H1 (cell line): ENCODE measurements at regions not wholly inside any gene's neighbourhood (a gene's known extent, or its start where the extent isn't known, plus 50 kb on each side); places are given as distances from the start of the nearest gene placed in this dataset.

Experiments
- CTCF ChIA-PET: fragments of 300-600 bp; sonication (Branson Sonifier 250); formaldehyde crosslinking; loops from one replicate; lab custom pipeline; 2021; ENCODE audit not compliant: partially characterized antibody; lab: Charles Lee
- POLR2A ChIA-PET: fragments of 300-600 bp; sonication (Branson Sonifier 250); formaldehyde crosslinking; loops from one replicate; lab custom pipeline; 2021; ENCODE audit warnings: inconsistent platforms; ENCODE audit not compliant: partially characterized antibody; lab: Charles Lee
- DNase-seq, 2 experiments: peaks; one replicate each; pipeline versions ENCODE4 v3.0.0 to v3.0.0-alpha.2; 2010 to 2022; ENCODE audit warnings: low spot score in 2 of 2, low read depth in 1 of 2, mixed read lengths in 1 of 2
- FAIRE-seq: peaks from 2 replicates; lab custom pipeline; 2011; peaks lifted over from hg19 to GRCh38; lab: Jason Lieb, UNC
- H2AFZ ChIP-seq: 2 replicates; pipeline ENCODE4 v1.8.1; 2012; ENCODE audit warnings: low read length, inconsistent platforms
- H2AK5ac ChIP-seq: 2 replicates; pipeline ENCODE4 v1.6.1; 2013; ENCODE audit warnings: low read depth, low read length
- H2BK120ac ChIP-seq: replicated peaks from 2 replicates; pipeline ENCODE3; 2013; ENCODE audit warnings: low read depth, low read length, inconsistent platforms
- H2BK12ac ChIP-seq: 2 replicates; pipeline ENCODE4 v1.6.1; 2013; ENCODE audit warnings: low read depth, low read length
- H2BK15ac ChIP-seq: 2 replicates; pipeline ENCODE4 v1.6.1; 2013; ENCODE audit warnings: low read length
- H2BK20ac ChIP-seq: 2 replicates; pipeline ENCODE4 v1.6.1; 2013; ENCODE audit warnings: low read length
- H2BK5ac ChIP-seq: 2 replicates; pipeline ENCODE4 v1.6.1; 2013; ENCODE audit warnings: low read depth, low read length
- H3K14ac ChIP-seq: 2 replicates; pipeline ENCODE4 v1.6.1; 2013; ENCODE audit warnings: inconsistent platforms; ENCODE audit not compliant: insufficient read length
- H3K18ac ChIP-seq: 2 replicates; pipeline ENCODE4 v1.6.1; 2013; ENCODE audit warnings: low read length; ENCODE audit errors: extremely low read depth
- H3K23ac ChIP-seq: 2 replicates; pipeline ENCODE4 v1.6.1; 2013; ENCODE audit warnings: inconsistent platforms; ENCODE audit not compliant: insufficient read length
- H3K23me2 ChIP-seq: 2 replicates; pipeline ENCODE4 v1.6.1; 2013; ENCODE audit warnings: low read depth, low read length
- H3K27ac ChIP-seq: 2 replicates; pipeline ENCODE4 v1.6.1; 2011; ENCODE audit warnings: low read depth, low read length, inconsistent platforms
- H3K27me3 ChIP-seq, 4 experiments: replicated peaks in 1 of 4; 1 replicate in 1 of 4; 2 replicates in 3 of 4; pipeline versions ENCODE4 v1.6.1 to v1.8.1; 2011 to 2013; ENCODE audit warnings: low read length in 3 of 4, mild to moderate bottlenecking in 3 of 4, inconsistent platforms in 2 of 4, mixed read lengths in 2 of 4, moderate library complexity in 1 of 4; ENCODE audit not compliant: control insufficient read depth in 3 of 4, insufficient read depth in 3 of 4; ENCODE audit errors: extremely low read depth in 1 of 4
- H3K36me3 ChIP-seq, 4 experiments: 2 replicates each; pipeline versions ENCODE4 v1.6.1 to v1.8.1; 2011 to 2013; ENCODE audit warnings: mild to moderate bottlenecking in 4 of 4, low read length in 3 of 4, moderate library complexity in 2 of 4, control low read depth in 1 of 4, inconsistent platforms in 1 of 4; ENCODE audit not compliant: insufficient read depth in 4 of 4, control insufficient read depth in 2 of 4
- H3K4ac ChIP-seq: replicated peaks from 2 replicates; pipeline ENCODE3; 2013; ENCODE audit warnings: low read length, low read depth, mixed read lengths, inconsistent platforms; ENCODE audit not compliant: insufficient read length
- H3K4me1 ChIP-seq, 4 experiments: replicated peaks in 1 of 4; 1 replicate in 1 of 4; 2 replicates in 3 of 4; pipeline versions ENCODE4 v1.6.1 to v1.8.1; 2011 to 2013; ENCODE audit warnings: low read length in 3 of 4, inconsistent platforms in 2 of 4, mixed read lengths in 1 of 4; ENCODE audit not compliant: insufficient read depth in 4 of 4, control insufficient read depth in 3 of 4
- H3K4me2 ChIP-seq, 2 experiments: 2 replicates each; pipeline versions ENCODE4 v1.6.1 to v1.8.1; 2011 to 2013; ENCODE audit warnings: low read depth in 2 of 2, low read length in 2 of 2, control low read depth in 1 of 2, inconsistent platforms in 1 of 2, mild to moderate bottlenecking in 1 of 2; ENCODE audit not compliant: insufficient read depth in 1 of 2
- H3K4me3 ChIP-seq, 4 experiments: fragments of 200-600, 300-600 bp in 1 of 4; sonication (generic), shearing (Covaris generic), sonication (Bioruptor Twin) in 1 of 4; 2 replicates each; pipeline versions ENCODE4 v1.5.1 to v1.8.1; 2011 to 2016; ENCODE audit warnings: low read length in 4 of 4, low read depth in 3 of 4, control low read depth in 2 of 4, inconsistent platforms in 2 of 4, mild to moderate bottlenecking in 2 of 4, mixed read lengths in 1 of 4, moderate library complexity in 1 of 4; ENCODE audit not compliant: insufficient read depth in 2 of 4; ENCODE audit errors: extremely low read depth in 1 of 4
- H3K56ac ChIP-seq: replicated peaks from 2 replicates; pipeline ENCODE3; 2013; ENCODE audit warnings: low read depth, mild to moderate bottlenecking, mixed read lengths, low read length, inconsistent platforms; ENCODE audit not compliant: insufficient read length
- H3K79me1 ChIP-seq: 2 replicates; pipeline ENCODE4 v1.6.1; 2013; ENCODE audit warnings: low read depth, low read length, control low read depth
- H3K79me2 ChIP-seq, 2 experiments: 2 replicates each; pipeline versions ENCODE4 v1.6.1 to v1.8.1; 2012 to 2013; ENCODE audit warnings: low read length in 2 of 2, mild to moderate bottlenecking in 2 of 2, inconsistent platforms in 1 of 2; ENCODE audit not compliant: insufficient read depth in 2 of 2, control insufficient read depth in 1 of 2
- H3K9ac ChIP-seq, 4 experiments: replicated peaks in 1 of 4; 1 replicate in 1 of 4; 2 replicates in 3 of 4; pipeline versions ENCODE4 v1.6.1 to v1.8.1; 2011 to 2013; ENCODE audit warnings: low read depth in 3 of 4, low read length in 3 of 4, control low read depth in 2 of 4, mild to moderate bottlenecking in 2 of 4, moderate library complexity in 2 of 4, inconsistent platforms in 1 of 4; ENCODE audit errors: extremely low read depth in 1 of 4
- H3K9me3 ChIP-seq, 2 experiments: 2 replicates each; pipeline versions ENCODE4 v1.6.1 to v1.8.1; 2012 to 2013; ENCODE audit warnings: mild to moderate bottlenecking in 2 of 2, moderate library complexity in 2 of 2, control low read depth in 1 of 2, inconsistent platforms in 1 of 2, low read depth in 1 of 2, low read length in 1 of 2, mixed read lengths in 1 of 2; ENCODE audit not compliant: insufficient read depth in 2 of 2
- H4K20me1 ChIP-seq, 2 experiments: replicated peaks in 1 of 2; 2 replicates each; pipeline versions ENCODE3 to v1.8.1; 2011 to 2013; ENCODE audit warnings: inconsistent platforms in 2 of 2, low read length in 2 of 2, mild to moderate bottlenecking in 1 of 2; ENCODE audit not compliant: insufficient read depth in 2 of 2, control insufficient read depth in 1 of 2
- H4K5ac ChIP-seq: 2 replicates; pipeline ENCODE4 v1.6.1; 2013; ENCODE audit warnings: low read length, low read depth, mixed read lengths, inconsistent platforms; ENCODE audit not compliant: insufficient read length
- H4K8ac ChIP-seq: 2 replicates; pipeline ENCODE4 v1.8.0; 2013; ENCODE audit warnings: mild to moderate bottlenecking, moderate library complexity, low read length, inconsistent platforms; ENCODE audit not compliant: insufficient read depth; ENCODE audit errors: extremely low read depth
- H4K91ac ChIP-seq: replicated peaks from 2 replicates; pipeline ENCODE3; 2013; ENCODE audit warnings: low read length, mixed read lengths, inconsistent platforms; ENCODE audit not compliant: insufficient read length
- POLR2AphosphoS5 ChIP-seq: IDR thresholded peaks from 2 replicates; pipeline ENCODE4 v1.6.1; 2011; ENCODE audit warnings: low read depth, low read length
- RAD21 ChIP-seq, 2 experiments: IDR thresholded peaks in 1 of 2; conservative IDR thresholded peaks in 1 of 2; 2 replicates each; pipeline ENCODE4 v1.6.1; 2011; ENCODE audit warnings: low read depth in 2 of 2, low read length in 2 of 2, improper control_type of control experiment in 1 of 2, inconsistent platforms in 1 of 2, mild to moderate bottlenecking in 1 of 2, moderate library complexity in 1 of 2
- TAF1 ChIP-seq: IDR thresholded peaks from 2 replicates; pipeline ENCODE4 v1.6.1; 2011; ENCODE audit warnings: mild to moderate bottlenecking, low read depth, low read length
- TBP ChIP-seq: IDR thresholded peaks from 2 replicates; pipeline ENCODE4 v1.6.1; 2011; ENCODE audit warnings: low read depth, low read length, improper control_type of control experiment
- ZNF274 ChIP-seq: IDR thresholded peaks from 2 replicates; pipeline ENCODE4 v1.7.0; 2012; ENCODE audit warnings: low read length, borderline replicate concordance; ENCODE audit errors: extremely low read depth
- WGBS, 2 experiments: shearing (Covaris generic) in 1 of 2; methylation state at CpG; one replicate each; pipeline versions ENCODE4 v1.1.6 to v1.1.7; 2013 to 2015; ENCODE audit warnings: low lambda C conversion rate in 2 of 2, mixed read lengths in 2 of 2, inconsistent platforms in 1 of 2, low coverage in 1 of 2, missing lambda C conversion rate in 1 of 2; ENCODE audit not compliant: insufficient replicate concordance in 2 of 2, insufficient coverage in 1 of 2, insufficient read length in 1 of 2; ENCODE audit errors: extremely low coverage in 1 of 2, missing lambda C conversion rate in 1 of 2; 5-methylcytosine and 5-hydroxymethylcytosine counted together

DNA sequence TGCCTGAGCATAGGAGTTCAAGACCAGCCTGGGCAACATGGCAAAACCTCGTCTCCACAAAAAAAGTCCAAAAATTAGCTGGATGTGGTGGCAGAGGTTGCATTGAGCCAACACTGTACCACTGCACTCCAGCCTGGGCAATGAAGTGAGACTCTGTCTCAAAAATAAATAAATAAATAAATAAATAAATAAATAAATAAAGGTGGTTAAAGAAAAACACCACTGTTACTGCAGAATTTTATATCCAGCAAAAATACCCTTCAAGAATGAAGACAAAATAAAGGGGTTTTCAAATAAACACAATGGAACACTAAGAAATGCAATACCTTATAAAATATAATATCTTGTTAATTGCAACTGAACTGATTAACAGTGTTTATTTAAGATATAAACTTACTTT lies 150.2 kb upstream of the TBCA start:
- Histone ChIP-seq H3K23ac (no peak overlapping the region), H3K27ac (no peak overlapping the region), H3K9me3 (no peaks in the 10 kb centered on the region), H4K8ac (no peak overlapping the region), H3K79me1 (no peaks in the 10 kb centered on the region), H3K27me3 (no peaks in the 10 kb centered on the region; a peak in 1 of 7 replicates)
- DNase-seq (no peak), FAIRE-seq (no peak)
- 89% methylated on average over 1 of the region's 1 CpG; no CpG with 5 or more reads in 1 of the 2 experiments for WGBS, 2 experiments
- TF ChIP-seq ZNF274 = no peak
- TF ChIP-seq TBP = no peak
- no peak for TF ChIP-seq RAD21 (IDR thresholded peaks at IDR 0.05 in 1 of 2, conservative IDR thresholded peaks at IDR 0.05 in 1 of 2; ENCODE audit: low read depth in 2 of 2, low read length in 2 of 2)
- TF ChIP-seq POLR2AphosphoS5 = no peak
- no peak for TF ChIP-seq TAF1
- TF ChIP-seq, all 59 proteins: peak for 0
- H4K20me1 ChIP-seq = no peaks in the 10 kb centered on the region
- H4K5ac ChIP-seq = no peak overlapping the region
- no peak overlapping the region for H2BK12ac ChIP-seq
- H4K91ac ChIP-seq = no peak overlapping the region
- H3K23me2 ChIP-seq = no peaks in the 10 kb centered on the region; the same call in 1 of the 2 replicates
- H3K4ac ChIP-seq = no peak overlapping the region
- no peak overlapping the region for H2BK5ac ChIP-seq
- no peak overlapping the region for H2AK5ac ChIP-seq
- H2BK15ac ChIP-seq = no peak overlapping the region
- no peaks in the 10 kb centered on the region for H3K36me3 ChIP-seq
- H2BK120ac ChIP-seq = no peak overlapping the region
- no peak overlapping the region for H3K14ac ChIP-seq
- no peak overlapping the region for H2AFZ ChIP-seq
- H3K79me2 ChIP-seq = no peaks in the 10 kb centered on the region
- H3K4me3 ChIP-seq = no peak overlapping the region
- POLR2A ChIA-PET = interaction anchor here (0.6 kb wide), 1 partner anchor 236 kb away, joined by 4 read pairs; no protein-coding TSS in a partner anchor
- H3K4me1 ChIP-seq = peaks cover 3 to 9% (median 5%) of the 10 kb centered on the region in 4 experiments; a peak in 6 of 7 replicates
- CTCF ChIA-PET = interaction anchor here (1.2 to 1.3 kb wide), 2 partner anchors 10 to 74 kb away, joined by 3 to 4 read pairs; no protein-coding TSS in a partner anchor
- no peak overlapping the region for H3K9ac ChIP-seq
- no peak overlapping the region for H2BK20ac ChIP-seq
- H3K56ac ChIP-seq = no peak overlapping the region
- H3K4me2 ChIP-seq = no peak overlapping the region
- no peak overlapping the region for H3K18ac ChIP-seq
